Loucy (cell line): ENCODE measurements at regions not wholly inside any gene's neighbourhood (a gene's known extent, or its start where the extent isn't known, plus 50 kb on each side); places are given as distances from the start of the nearest gene placed in this dataset.

Source experiments
- CTCF ChIP-seq: fragments of 200-600 bp; sonication (generic); conservative IDR thresholded peaks from 2 replicates; pipeline ENCODE4 v1.5.1; 2014; ENCODE audit warnings: mild to moderate bottlenecking, antibody characterized with exemption, low read length
- EZH2phosphoT487 ChIP-seq: fragments of 200-600 bp; IDR thresholded peaks from 2 replicates; pipeline ENCODE4 v1.6.1; 2018; ENCODE audit warnings: antibody characterized with exemption, mild to moderate bottlenecking, moderate library complexity, borderline replicate concordance

GRCh38 chr15:46110755-46111154, 475.9 kb downstream of the SQOR start:
- TF ChIP-seq CTCF (no peak), EZH2phosphoT487 (no peak)
